Activated naive CD4-positive, alpha-beta T cell treated with anti-CD3 and anti-CD28 coated beads, Interleukin-2, amount 10 ng/mL, durations not matched to agents 7 days and 5 days (primary cell): ENCODE measurements at regions not wholly inside any gene's neighbourhood (a gene's known extent, or its start where the extent isn't known, plus 50 kb on each side); places are given as distances from the start of the nearest gene placed in this dataset.

Experiments
- CTCF ChIA-PET: fragments of 350-600 bp; sonication (Branson Sonifier 250); formaldehyde crosslinking; loops from one replicate; lab custom pipeline; 2021; ENCODE audit warnings: antibody characterized with exemption; lab: Charles Lee
- DNase-seq: peaks from one replicate; pipeline ENCODE4 v3.0.0-alpha.2; 2020
- H3K27ac Mint-ChIP-seq: one replicate; pipeline ENCODE4 v1.8.0; 2021; ENCODE audit warnings: mild to moderate bottlenecking, moderate library complexity, mixed read lengths
- H3K27me3 Mint-ChIP-seq: one replicate; pipeline ENCODE4 v1.8.0; 2021; ENCODE audit warnings: mild to moderate bottlenecking, mixed read lengths
- H3K36me3 Mint-ChIP-seq: one replicate; pipeline ENCODE4 v1.8.0; 2021; ENCODE audit warnings: mixed read lengths
- H3K4me1 Mint-ChIP-seq: one replicate; pipeline ENCODE4 v1.8.0; 2021; ENCODE audit warnings: mixed read lengths
- H3K4me3 Mint-ChIP-seq: one replicate; pipeline ENCODE4 v1.8.0; 2021; ENCODE audit warnings: mild to moderate bottlenecking, moderate library complexity, mixed read lengths
- H3K9me3 Mint-ChIP-seq: one replicate; pipeline ENCODE4 v1.8.0; 2021; ENCODE audit warnings: mixed read lengths

DNA sequence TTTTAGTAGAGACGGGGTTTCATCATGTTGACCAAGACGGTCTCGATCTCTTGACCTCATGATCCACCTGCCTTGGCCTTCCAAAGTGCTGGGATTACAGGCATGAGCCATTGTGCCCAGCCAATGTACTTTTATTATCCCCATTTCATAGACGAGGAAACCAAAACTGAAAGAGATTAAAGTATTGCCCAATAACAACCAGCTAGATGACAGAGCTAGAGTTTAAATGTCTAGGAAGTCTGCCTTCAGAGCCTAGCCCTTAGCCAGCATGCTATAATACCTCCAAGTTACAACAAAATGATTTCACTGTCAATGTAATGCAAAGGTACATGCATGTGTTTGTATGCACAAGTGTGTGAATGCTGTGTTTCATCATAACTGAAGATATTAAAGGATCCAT is 389.4 kb upstream of the RBMS3 start:
- no peak for DNase-seq
- H3K27me3 Mint-ChIP-seq: no peaks in the 10 kb centered on the region
- CTCF ChIA-PET: no interaction called here
- H3K27ac Mint-ChIP-seq: no peak overlapping the region
- no peaks in the 10 kb centered on the region for H3K4me1 Mint-ChIP-seq
- no peak overlapping the region for H3K4me3 Mint-ChIP-seq
- no peaks in the 10 kb centered on the region for H3K36me3 Mint-ChIP-seq
- H3K9me3 Mint-ChIP-seq: peaks cover 1% of the 10 kb centered on the region

DNA sequence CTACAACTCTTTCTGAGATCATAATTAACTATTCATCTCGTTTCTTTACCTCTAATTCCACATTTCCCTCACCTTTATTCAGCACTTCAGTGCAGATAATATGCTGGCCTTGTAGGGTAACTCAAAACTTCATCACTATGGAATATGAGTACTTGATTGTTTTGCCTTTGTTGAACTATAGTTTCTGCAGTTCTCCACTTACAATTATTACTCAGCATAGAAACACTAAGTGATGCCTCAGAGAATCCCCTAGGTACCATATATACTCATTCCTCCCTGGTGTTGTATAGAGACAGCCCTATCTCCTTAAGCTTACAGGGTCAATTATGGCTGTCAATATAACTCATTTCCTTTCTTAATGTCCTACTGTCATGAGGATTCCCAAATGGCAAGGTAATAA is 380.6 kb upstream of the RBMS3 start:
- CTCF ChIA-PET: no interaction called here
- no peak for DNase-seq
- no peak overlapping the region for H3K4me3 Mint-ChIP-seq
- H3K27me3 Mint-ChIP-seq: no peaks in the 10 kb centered on the region
- peaks cover 3% of the 10 kb centered on the region for H3K9me3 Mint-ChIP-seq
- no peaks in the 10 kb centered on the region for H3K36me3 Mint-ChIP-seq
- H3K27ac Mint-ChIP-seq: no peak overlapping the region
- H3K4me1 Mint-ChIP-seq: no peaks in the 10 kb centered on the region

DNA sequence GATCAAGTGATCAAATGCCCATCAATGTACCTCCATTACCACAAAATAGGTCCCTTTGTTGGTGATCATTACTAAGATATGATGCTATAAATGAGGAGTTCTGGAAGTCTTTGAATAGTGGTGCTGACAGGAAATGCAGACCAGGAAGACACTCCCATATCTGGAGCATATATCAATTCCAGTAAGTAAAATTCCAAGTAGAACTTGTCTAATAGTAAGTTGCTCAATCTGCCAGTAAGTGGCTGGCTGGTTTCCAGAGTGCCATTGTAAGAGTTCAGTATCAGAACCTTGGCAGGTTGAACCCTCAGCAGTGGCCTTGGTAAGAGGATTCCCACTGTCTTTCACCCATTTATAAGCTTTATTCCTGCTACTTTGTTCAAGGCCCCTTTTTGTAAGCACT is 379.9 kb upstream of the RBMS3 start:
- Mint-ChIP-seq H3K9me3 (peaks cover 3% of the 10 kb centered on the region), H3K27ac (no peak overlapping the region), H3K27me3 (no peaks in the 10 kb centered on the region), H3K36me3 (no peaks in the 10 kb centered on the region), H3K4me3 (no peak overlapping the region), H3K4me1 (no peaks in the 10 kb centered on the region)
- CTCF ChIA-PET: interaction anchor here (0.6 kb wide), 1 partner anchor 156 kb away, joined by 3 read pairs; no protein-coding TSS in a partner anchor
- DNase-seq: no peak

DNA sequence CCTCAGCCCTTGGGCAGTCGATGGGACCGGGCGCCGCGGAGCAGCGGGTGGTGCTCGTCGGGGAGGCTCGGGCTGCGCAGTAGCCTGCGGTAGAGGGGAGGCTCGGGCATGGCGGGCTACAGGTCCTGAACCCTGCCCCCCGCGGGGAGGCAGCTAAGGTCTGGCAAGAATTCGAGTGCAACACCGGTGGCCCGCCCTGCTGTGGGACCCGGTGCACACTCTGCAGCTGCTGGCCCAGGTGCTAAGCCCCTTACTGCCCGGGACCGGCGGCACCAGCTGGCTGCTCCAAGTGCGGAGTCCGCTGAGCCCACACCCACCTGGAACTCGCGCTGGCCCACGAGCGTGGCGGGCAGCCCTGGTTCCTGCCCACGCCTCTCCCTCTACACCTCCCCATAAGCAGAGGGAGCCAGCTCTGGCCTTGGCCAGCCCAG is 377.7 kb upstream of the RBMS3 start:
- Mint-ChIP-seq H3K4me1 (no peaks in the 10 kb centered on the region), H3K27me3 (no peaks in the 10 kb centered on the region), H3K27ac (no peak overlapping the region), H3K36me3 (no peaks in the 10 kb centered on the region), H3K4me3 (no peak overlapping the region), H3K9me3 (peaks cover 3% of the 10 kb centered on the region)
- CTCF ChIA-PET: no interaction called here
- no peak for DNase-seq

DNA sequence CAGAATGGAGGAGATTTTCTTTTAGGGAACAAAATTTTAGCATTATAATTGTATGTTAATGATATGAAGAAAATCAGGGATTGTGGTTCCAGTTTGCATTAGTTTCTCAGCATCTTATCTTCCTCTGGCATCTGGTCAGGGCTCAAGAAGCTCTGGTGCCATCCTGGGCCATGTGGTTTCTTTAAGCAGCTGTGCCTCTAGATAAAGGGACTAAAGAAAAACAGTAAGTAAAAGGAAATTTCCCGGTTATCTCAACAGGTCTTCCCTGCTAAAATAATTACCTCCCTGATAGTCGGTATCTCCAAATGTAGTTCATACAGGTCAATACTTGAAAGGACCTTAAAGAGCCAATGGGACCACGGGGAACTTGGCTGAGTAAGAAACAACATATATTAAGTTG is 375.1 kb upstream of the RBMS3 start:
- DNase-seq: no peak
- no peak overlapping the region for H3K27ac Mint-ChIP-seq
- H3K9me3 Mint-ChIP-seq: peaks cover 3% of the 10 kb centered on the region
- no peak overlapping the region for H3K4me3 Mint-ChIP-seq
- no peaks in the 10 kb centered on the region for H3K36me3 Mint-ChIP-seq
- CTCF ChIA-PET: no interaction called here
- no peaks in the 10 kb centered on the region for H3K27me3 Mint-ChIP-seq
- no peaks in the 10 kb centered on the region for H3K4me1 Mint-ChIP-seq

DNA sequence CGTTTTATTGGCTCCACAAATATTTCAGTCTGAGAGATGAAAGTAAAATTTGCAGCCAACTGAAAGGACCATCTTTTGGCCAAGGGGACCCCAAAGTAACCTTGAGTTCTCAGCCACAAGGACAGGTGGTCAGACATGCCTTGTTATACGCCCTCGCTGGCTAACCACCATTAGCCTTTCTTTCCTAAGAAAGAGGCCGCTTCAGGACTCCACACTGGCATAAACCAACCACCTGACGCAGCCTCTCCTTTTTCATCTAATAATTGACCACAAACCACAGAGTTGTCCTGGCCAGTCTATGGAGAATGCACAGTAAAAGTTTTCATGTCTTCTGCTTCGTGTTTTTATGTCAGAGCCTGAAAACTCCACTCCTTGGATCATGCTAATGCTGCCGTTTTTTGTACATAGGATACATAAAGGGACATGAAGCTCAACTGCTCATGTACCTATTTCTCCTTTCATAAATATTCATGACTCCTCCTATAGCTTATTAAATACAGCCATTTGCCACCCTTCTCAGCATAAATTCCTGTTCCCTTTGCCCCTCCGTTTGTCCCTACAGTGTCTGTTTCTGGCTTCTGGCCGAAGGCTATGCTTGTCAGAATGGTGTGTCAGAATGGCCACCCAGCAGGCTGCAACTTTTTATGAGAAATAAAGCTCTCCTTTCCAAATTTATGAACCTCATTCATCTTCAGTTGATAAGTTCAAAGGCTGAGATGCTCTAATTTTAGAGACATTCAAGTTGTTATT is 374.1 kb upstream of the RBMS3 start:
- Mint-ChIP-seq H3K27me3 (no peaks in the 10 kb centered on the region), H3K36me3 (no peaks in the 10 kb centered on the region), H3K4me1 (no peaks in the 10 kb centered on the region), H3K9me3 (peaks cover 3% of the 10 kb centered on the region), H3K4me3 (no peak overlapping the region), H3K27ac (no peak overlapping the region)
- CTCF ChIA-PET: no interaction called here
- no peak for DNase-seq

DNA sequence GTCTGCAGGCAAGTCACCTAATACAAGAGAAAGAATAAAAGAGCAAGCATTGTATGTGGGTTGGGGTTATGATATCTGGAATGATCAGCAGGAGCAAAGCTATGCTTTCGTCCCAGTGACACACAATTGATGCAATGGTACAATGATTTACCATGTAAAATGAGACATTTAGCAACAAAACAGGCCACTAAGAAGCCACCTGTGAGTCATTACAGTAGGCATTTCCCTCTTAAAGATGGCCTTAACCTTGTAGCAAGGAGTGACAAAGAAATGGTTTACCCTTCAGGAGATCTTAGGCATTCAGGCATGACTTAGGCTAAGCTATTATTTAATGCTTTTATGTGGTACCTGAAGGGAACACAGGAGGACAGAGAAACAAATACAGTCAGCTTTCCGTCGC is 373.3 kb upstream of the RBMS3 start:
- no peak overlapping the region for H3K4me3 Mint-ChIP-seq
- peaks cover 3% of the 10 kb centered on the region for H3K9me3 Mint-ChIP-seq
- no peaks in the 10 kb centered on the region for H3K4me1 Mint-ChIP-seq
- no peak for DNase-seq
- H3K27me3 Mint-ChIP-seq: no peaks in the 10 kb centered on the region
- no peak overlapping the region for H3K27ac Mint-ChIP-seq
- CTCF ChIA-PET: no interaction called here
- H3K36me3 Mint-ChIP-seq: no peaks in the 10 kb centered on the region

DNA sequence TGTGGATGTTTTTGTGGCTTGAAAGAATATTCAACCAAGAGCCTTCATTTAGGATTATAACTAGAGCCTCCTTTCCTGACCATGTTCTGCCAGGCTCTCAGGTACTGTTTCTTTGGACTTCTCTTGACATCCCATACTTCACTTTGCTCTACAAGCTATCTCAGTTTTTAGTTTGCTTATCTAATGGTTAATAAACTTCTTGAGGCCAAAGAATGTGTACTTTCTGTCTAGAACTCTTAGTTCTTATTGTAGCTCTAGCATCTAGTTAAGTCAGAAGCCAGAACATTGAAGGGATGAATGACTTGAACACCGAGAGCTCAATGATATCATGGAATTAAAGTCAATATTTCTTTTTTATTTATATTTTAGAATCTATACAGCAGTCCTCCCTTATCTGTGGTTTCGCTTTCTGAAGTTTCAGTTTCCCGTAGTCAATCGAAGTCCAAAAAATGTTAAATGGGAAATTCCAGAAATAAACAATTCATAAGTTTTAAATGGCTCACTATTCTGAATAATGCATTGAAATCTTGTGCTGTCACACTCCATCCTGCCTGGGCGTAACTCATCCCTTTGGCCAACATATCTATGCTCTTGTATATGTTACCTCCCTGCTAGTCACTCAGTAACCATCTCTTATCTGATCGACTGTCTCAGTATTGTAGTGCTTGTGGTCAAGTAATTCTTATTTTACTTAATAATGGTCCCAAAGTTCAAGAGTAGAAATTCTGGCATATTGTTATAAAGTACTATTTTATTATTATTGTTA is 368.6 kb upstream of the RBMS3 start:
- CTCF ChIA-PET: no interaction called here
- Mint-ChIP-seq H3K4me1 (no peaks in the 10 kb centered on the region), H3K4me3 (no peak overlapping the region), H3K36me3 (no peaks in the 10 kb centered on the region), H3K27ac (no peak overlapping the region), H3K27me3 (no peaks in the 10 kb centered on the region), H3K9me3 (no peaks in the 10 kb centered on the region)
- DNase-seq: no peak

DNA sequence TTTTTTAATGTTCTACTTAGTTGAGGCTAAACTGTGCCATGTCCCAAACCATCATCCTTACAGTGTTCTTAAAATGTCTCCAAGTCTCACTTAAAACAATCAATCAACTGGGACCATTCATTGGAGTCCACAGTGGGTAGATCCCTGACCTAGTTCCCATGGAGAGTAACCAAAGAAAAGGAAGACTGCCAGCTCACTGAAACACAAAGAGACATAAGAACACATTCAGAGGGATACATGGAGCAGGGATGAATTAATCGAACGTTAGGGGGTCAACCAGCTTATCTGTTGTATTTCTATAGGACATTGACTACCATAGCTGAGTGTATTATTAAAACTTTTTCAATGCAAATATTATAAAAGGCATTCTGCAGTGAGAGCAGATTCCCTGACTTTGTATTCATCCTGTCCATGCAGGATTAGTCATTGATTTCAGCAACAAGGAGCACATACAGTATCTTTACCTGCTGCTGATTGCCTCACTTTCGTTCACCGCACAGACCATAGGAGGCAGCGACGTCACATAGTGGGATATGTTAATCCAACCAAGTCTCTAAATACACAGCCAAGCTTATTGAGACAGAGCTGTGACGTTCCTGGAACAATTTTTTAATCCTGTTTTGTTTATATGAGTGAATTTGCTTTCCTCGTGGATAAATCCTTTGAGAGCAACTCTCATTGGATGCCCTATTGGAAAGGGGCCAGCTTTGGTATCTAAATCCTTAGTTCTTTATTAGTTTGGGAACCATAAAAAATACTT is 364.9 kb upstream of the RBMS3 start:
- Mint-ChIP-seq H3K4me1 (no peaks in the 10 kb centered on the region), H3K27ac (no peak overlapping the region), H3K9me3 (no peaks in the 10 kb centered on the region), H3K4me3 (no peak overlapping the region), H3K36me3 (no peaks in the 10 kb centered on the region), H3K27me3 (no peaks in the 10 kb centered on the region)
- CTCF ChIA-PET: interaction anchor here (0.6 to 1.5 kb wide), 5 partner anchors 41 to 1282 kb away, joined by 3 to 4 read pairs (median 3); no protein-coding TSS in a partner anchor
- DNase-seq: no peak

DNA sequence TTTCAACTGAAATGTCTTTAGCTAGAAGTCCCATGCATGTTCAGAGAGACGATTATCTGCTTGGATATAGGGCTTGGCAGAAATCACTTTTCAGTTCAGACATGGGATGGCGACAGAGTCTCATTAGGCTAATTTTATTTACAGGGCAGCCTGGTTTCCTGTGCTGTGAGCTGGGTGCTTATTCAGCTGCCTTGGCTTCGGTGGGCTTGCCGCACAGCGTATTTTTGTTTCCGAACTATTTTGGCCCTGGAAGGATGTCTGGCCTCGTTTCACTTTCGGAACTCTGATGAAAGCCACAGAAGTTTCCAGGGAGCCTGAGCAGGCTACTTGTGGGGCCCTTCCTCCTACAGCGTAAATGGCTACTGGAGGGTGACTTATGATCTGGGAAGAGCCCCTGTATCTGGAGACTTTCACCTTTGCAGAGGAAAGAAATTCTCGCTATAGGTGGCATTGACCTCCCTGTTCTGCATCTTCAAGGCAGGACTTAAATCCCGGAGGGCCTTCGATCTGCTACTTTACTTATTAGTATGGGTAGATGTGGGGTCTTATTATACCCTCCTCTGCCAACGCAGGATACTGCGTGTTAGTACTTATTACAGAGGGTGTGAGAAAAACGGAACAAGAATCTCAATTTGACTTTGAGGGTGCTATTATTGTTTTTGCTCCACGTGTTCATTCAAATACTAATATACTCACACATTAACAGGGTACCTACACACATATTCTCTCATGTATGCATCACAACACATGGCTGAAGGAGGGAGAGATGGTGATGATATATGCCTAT is 364.0 kb upstream of the RBMS3 start:
- H3K4me1 Mint-ChIP-seq: no peaks in the 10 kb centered on the region
- H3K27me3 Mint-ChIP-seq: no peaks in the 10 kb centered on the region
- CTCF ChIA-PET: interaction anchor here (0.6 to 1.2 kb wide), 4 partner anchors 12 to 1126 kb away, joined by 3 to 4 read pairs (median 3); no protein-coding TSS in a partner anchor
- no peak overlapping the region for H3K27ac Mint-ChIP-seq
- no peaks in the 10 kb centered on the region for H3K9me3 Mint-ChIP-seq
- H3K36me3 Mint-ChIP-seq: no peaks in the 10 kb centered on the region
- no peak for DNase-seq
- no peak overlapping the region for H3K4me3 Mint-ChIP-seq

DNA sequence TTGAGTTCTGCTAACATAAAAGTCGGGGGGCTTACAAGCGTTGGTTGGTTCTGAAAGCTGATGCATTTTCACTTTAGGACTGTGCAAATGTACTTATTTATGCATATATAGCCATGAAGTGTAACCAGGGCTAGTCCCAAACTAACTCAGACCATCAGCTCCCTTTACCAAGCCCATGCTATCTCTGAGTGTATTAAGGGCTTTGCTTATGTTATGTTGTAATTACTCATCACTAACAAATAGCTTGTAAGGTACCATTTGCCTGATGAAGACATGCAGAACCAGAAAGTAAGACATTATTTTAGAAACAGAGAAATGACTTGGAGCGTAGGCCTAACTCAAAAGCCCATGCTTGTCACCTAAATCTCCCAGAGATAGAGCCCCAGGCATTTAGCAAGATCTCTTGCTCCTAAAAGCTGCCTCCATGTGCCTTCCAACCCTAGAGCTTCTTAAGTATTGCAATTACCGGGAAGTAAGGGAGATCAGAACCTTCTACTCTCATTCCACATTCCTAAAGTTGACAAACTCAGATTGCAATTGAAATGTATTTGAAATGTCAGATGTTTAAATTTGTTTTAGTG is 362.9 kb upstream of the RBMS3 start:
- no peak overlapping the region for H3K27ac Mint-ChIP-seq
- no peaks in the 10 kb centered on the region for H3K9me3 Mint-ChIP-seq
- CTCF ChIA-PET: interaction anchor here (0.6 kb wide), 1 partner anchor 11 kb away, joined by 3 read pairs; no protein-coding TSS in a partner anchor
- H3K4me3 Mint-ChIP-seq: no peak overlapping the region
- no peaks in the 10 kb centered on the region for H3K36me3 Mint-ChIP-seq
- H3K4me1 Mint-ChIP-seq: no peaks in the 10 kb centered on the region
- H3K27me3 Mint-ChIP-seq: no peaks in the 10 kb centered on the region
- no peak for DNase-seq

DNA sequence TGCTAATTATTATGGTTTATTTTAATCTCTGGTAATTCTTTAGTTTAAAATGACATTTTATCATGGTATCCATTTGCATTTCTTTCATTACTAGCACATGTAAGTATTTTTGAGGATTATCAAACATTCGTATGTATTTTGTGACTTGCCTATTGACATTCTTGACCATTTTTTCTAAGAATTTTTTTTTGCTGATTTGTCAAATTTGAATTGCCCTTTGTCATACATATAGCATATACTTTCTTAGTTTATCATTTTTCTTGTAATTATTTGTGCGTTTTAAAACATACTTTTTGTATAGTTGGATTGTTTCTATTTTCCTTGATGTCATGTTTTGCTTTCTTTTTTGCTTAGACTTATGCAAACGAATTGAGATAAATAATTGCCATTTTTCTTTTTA is 358.5 kb upstream of the RBMS3 start:
- Mint-ChIP-seq H3K36me3 (no peaks in the 10 kb centered on the region), H3K27me3 (no peaks in the 10 kb centered on the region), H3K9me3 (no peaks in the 10 kb centered on the region), H3K27ac (no peak overlapping the region), H3K4me1 (no peaks in the 10 kb centered on the region), H3K4me3 (no peak overlapping the region)
- DNase-seq: no peak
- CTCF ChIA-PET: no interaction called here

DNA sequence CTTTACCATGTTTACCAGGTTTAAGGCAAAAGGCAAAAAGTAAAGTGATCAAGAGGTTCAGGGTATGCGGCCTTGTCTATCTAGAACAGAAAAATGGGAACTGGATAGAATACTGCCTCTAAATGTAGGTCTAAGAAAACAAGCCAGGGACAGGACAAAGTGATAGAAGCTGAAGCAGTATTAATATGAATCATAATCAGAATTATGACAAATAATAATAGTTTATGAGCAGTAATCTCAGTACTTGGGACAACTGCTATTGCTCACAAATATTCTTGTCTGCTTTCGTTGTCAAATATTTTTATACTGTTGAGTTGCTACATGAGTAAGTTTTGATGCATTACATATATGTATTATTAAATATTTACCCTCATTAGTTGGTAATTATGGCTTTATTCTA is 356.9 kb upstream of the RBMS3 start:
- CTCF ChIA-PET: no interaction called here
- Mint-ChIP-seq H3K27me3 (no peaks in the 10 kb centered on the region), H3K9me3 (no peaks in the 10 kb centered on the region), H3K36me3 (no peaks in the 10 kb centered on the region), H3K4me1 (no peaks in the 10 kb centered on the region), H3K27ac (no peak overlapping the region), H3K4me3 (no peak overlapping the region)
- no peak for DNase-seq
